Glutamatergic neuron (in vitro differentiated cells): ENCODE measurements at regions not wholly inside any gene's neighbourhood (a gene's known extent, or its start where the extent isn't known, plus 50 kb on each side); places are given as distances from the start of the nearest gene placed in this dataset.

Experiments
- DNase-seq: peaks from one replicate; pipeline ENCODE4 v3.0.0; 2022
- H3K27ac Mint-ChIP-seq: one replicate; pipeline ENCODE4 v1.8.0; 2020; ENCODE audit warnings: mild to moderate bottlenecking, mixed read lengths, inconsistent platforms; ENCODE audit not compliant: unreplicated experiment
- H3K27me3 Mint-ChIP-seq: one replicate; pipeline ENCODE4 v1.8.0; 2020; ENCODE audit warnings: mild to moderate bottlenecking, moderate library complexity, mixed read lengths, inconsistent platforms; ENCODE audit not compliant: unreplicated experiment
- H3K36me3 Mint-ChIP-seq: one replicate; pipeline ENCODE4 v1.8.0; 2020; ENCODE audit warnings: mild to moderate bottlenecking, mixed read lengths, inconsistent platforms; ENCODE audit not compliant: unreplicated experiment
- H3K4me1 Mint-ChIP-seq: one replicate; pipeline ENCODE4 v1.8.0; 2020; ENCODE audit warnings: mild to moderate bottlenecking, low read depth, mixed read lengths, inconsistent platforms; ENCODE audit not compliant: unreplicated experiment
- H3K4me3 Mint-ChIP-seq: one replicate; pipeline ENCODE4 v1.8.0; 2020; ENCODE audit warnings: mild to moderate bottlenecking, mixed read lengths, inconsistent platforms; ENCODE audit not compliant: unreplicated experiment
- H3K9me3 Mint-ChIP-seq: one replicate; pipeline ENCODE4 v1.8.0; 2020; ENCODE audit warnings: mild to moderate bottlenecking, moderate library complexity, mixed read lengths, inconsistent platforms; ENCODE audit not compliant: unreplicated experiment
- TF ChIP-seq, protein P1 (sequence below): fragments of 200-600 bp; sonication (generic); IDR thresholded peaks from one replicate; pipeline ENCODE4 v1.5.0; 2021; ENCODE audit not compliant: partially characterized antibody, unreplicated experiment

DNA sequence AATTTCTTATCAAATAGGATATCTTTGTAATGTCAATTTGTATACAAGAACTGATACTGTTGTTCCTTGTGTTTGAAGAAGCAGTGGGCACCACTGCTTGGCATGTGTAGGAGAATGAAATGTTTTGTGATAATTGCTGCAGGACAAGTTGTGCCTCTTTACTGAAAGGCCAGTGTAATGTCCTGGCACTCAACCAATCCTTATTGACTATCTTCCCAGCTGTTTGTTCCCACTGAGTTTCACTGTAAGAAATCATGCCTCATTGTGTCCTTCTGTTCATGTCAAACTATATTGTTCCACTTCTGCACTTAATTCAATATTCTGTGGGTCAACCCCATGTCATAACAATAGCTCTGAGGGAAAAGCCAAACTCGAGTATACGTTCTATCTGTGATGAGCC, 136.1 kb upstream of the FAM83B start:
- no peak for DNase-seq
- H3K4me1 Mint-ChIP-seq, result no peaks in the 10 kb centered on the region
- TF ChIP-seq, protein P1, sequence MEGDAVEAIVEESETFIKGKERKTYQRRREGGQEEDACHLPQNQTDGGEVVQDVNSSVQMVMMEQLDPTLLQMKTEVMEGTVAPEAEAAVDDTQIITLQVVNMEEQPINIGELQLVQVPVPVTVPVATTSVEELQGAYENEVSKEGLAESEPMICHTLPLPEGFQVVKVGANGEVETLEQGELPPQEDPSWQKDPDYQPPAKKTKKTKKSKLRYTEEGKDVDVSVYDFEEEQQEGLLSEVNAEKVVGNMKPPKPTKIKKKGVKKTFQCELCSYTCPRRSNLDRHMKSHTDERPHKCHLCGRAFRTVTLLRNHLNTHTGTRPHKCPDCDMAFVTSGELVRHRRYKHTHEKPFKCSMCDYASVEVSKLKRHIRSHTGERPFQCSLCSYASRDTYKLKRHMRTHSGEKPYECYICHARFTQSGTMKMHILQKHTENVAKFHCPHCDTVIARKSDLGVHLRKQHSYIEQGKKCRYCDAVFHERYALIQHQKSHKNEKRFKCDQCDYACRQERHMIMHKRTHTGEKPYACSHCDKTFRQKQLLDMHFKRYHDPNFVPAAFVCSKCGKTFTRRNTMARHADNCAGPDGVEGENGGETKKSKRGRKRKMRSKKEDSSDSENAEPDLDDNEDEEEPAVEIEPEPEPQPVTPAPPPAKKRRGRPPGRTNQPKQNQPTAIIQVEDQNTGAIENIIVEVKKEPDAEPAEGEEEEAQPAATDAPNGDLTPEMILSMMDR, result no peak
- H3K9me3 Mint-ChIP-seq, result no peaks in the 10 kb centered on the region
- no peaks in the 10 kb centered on the region for H3K36me3 Mint-ChIP-seq
- H3K27me3 Mint-ChIP-seq, result no peaks in the 10 kb centered on the region
- H3K27ac Mint-ChIP-seq, result no peak overlapping the region
- H3K4me3 Mint-ChIP-seq, result no peak overlapping the region

DNA sequence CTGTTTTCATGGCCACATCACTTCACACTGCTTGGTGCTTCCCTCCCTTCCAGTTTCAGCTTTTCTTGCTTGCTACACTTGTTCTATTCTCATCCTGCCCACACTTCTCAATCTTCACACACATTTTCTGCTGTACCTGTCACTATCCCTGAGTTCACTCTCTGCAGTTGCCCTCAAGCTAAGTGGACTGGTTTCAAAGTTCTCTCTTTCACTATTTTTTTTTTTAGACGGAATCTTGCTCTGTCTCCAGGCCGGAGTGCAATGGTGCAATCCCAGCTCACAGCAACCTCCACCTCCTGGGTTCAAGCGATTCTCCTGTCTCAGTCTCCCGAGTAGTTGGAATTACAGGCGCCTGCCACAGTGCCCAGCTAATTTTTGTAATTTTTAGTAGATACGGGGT, 130.6 kb upstream of the FAM83B start:
- no peak for DNase-seq
- Mint-ChIP-seq H3K9me3 (peaks cover 2% of the 10 kb centered on the region), H3K4me3 (no peak overlapping the region), H3K27ac (no peak overlapping the region), H3K4me1 (peaks cover 28% of the 10 kb centered on the region), H3K36me3 (no peaks in the 10 kb centered on the region), H3K27me3 (no peaks in the 10 kb centered on the region)
- TF ChIP-seq, protein P1, result no peak

DNA sequence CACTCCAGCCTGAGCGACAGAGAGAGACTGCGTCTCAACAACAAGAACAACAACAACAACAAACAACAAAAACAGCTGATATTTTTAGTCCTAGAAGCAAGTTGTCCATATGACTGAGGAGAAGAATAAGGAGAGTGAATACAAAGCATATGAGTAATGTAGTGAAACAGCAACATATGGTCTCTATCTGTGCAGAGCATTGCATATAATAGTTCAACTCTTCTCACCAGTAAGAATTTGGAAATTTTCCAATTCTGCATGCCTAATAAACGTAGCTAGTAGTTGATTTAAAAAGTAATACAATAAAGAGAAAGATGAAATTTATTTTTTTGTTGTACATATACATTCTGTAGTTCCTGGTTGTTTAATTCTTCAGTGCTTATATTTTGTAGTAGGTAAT, 129.7 kb upstream of the FAM83B start:
- H3K4me1 Mint-ChIP-seq, result peaks cover 30% of the 10 kb centered on the region
- peaks cover 2% of the 10 kb centered on the region for H3K9me3 Mint-ChIP-seq
- TF ChIP-seq, protein P1, result no peak

DNA sequence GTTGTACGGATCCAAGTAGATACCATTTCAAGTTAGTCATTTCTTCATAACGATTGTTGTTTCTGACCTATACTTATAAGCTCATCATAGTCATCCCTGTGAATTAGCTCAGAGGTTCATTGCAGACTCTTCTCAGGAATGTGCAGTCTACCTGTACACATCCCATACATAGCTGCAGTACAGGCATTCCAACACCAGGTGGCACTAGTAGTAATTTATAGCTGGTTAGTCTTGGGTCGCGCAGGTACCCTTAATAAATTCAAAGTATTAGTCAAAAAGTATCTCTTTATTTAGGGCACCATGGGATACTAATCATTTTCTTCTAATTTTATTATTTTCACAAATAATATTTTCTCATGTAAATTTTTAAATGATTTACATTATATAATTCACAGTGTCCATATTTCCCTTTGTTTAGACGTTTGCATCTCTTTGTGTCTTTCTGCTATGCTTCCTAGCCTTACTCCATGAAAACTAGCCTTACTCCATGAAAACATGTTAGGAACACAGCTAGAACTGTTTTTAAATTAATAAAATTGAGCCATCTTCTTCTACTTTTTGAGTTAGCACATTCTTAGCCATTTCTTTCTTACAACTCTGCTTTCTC, 128.6 kb upstream of the FAM83B start:
- H3K4me1 Mint-ChIP-seq, result peaks cover 30% of the 10 kb centered on the region

More for the DNA sequence above, 129.7 kb upstream of the FAM83B start:
- Mint-ChIP-seq H3K4me3 (no peak overlapping the region), H3K36me3 (no peaks in the 10 kb centered on the region), H3K27me3 (no peaks in the 10 kb centered on the region), H3K27ac (peak overlapping the region; percentile 44)
- DNase-seq, result no peak

DNA sequence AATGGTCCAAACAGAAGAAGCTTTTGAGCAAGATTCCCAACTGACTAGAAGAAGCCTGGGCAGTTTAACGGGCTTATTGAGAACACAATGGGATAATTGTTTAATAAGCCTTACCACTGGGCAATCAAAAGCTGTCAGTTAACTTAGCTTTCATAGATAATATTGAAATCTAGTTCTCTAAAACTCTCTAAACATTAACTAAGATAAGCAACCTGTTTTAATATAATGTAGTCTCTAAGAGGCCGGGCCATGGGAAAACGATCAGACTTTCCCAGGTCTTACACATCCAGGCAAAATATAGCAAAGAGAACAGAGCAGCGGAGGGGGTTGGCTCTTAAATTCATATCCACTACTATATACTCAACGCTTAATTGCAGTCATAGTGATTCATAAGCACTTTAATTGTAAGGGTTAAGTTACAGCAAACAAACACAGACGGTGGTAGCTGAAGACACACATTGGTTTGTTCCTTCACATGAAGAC, 128.0 kb upstream of the FAM83B start:
- Mint-ChIP-seq H3K9me3 (peaks cover 4% of the 10 kb centered on the region), H3K36me3 (no peaks in the 10 kb centered on the region), H3K27me3 (no peaks in the 10 kb centered on the region), H3K27ac (peak overlapping the region; percentile 100), H3K4me1 (peaks cover 36% of the 10 kb centered on the region), H3K4me3 (peak overlapping the region; percentile 20)
- TF ChIP-seq, protein P1, result no peak
- DNase-seq, result no peak

More for the DNA sequence above, 128.6 kb upstream of the FAM83B start:
- no peak overlapping the region for H3K4me3 Mint-ChIP-seq
- no peaks in the 10 kb centered on the region for H3K36me3 Mint-ChIP-seq
- H3K27ac Mint-ChIP-seq, result peak overlapping the region; percentile 100
- peak; percentile 73 for DNase-seq
- peaks cover 4% of the 10 kb centered on the region for H3K9me3 Mint-ChIP-seq
- no peaks in the 10 kb centered on the region for H3K27me3 Mint-ChIP-seq
- TF ChIP-seq, protein P1, result peak; percentile 94
